CD4-positive, alpha-beta T cell (primary cell): ENCODE measurements at regions not wholly inside any gene's neighbourhood (a gene's known extent, or its start where the extent isn't known, plus 50 kb on each side); places are given as distances from the start of the nearest gene placed in this dataset.

Experiments
- ATAC-seq: fragments of 200-7000 bp; cut with Tn5 transposase; one replicate; pipeline ENCODE4 v1.10.0; 2022; ENCODE audit warnings: mild to moderate bottlenecking; ENCODE audit not compliant: poor library complexity
- CTCF ChIA-PET: fragments of 350-600 bp; sonication (Branson Sonifier 250); formaldehyde crosslinking; loops from one replicate; lab custom pipeline; 2021; ENCODE audit warnings: antibody characterized with exemption, inconsistent platforms; lab: Charles Lee
- POLR2A ChIA-PET: fragments of 350-600 bp; sonication (Branson Sonifier 250); formaldehyde crosslinking; loops from one replicate; lab custom pipeline; 2021; ENCODE audit warnings: antibody characterized with exemption, inconsistent platforms; lab: Charles Lee
- DNase-seq, 14 experiments: peaks; one replicate each; pipeline ENCODE4 v3.0.0-alpha.2; 2013 to 2020; ENCODE audit warnings: mixed read lengths in 2 of 14
- H3K27ac ChIP-seq, 2 donors: one replicate each; pipeline versions ENCODE4 v1.5.1 to v1.7.0; 2013; ENCODE audit warnings: low read length in 2 of 2, low read depth in 1 of 2, mild to moderate bottlenecking in 1 of 2
- H3K27me3 ChIP-seq, 2 experiments: 1 replicate in 1 of 2; 2 replicates in 1 of 2; pipeline versions ENCODE4 v1.6.1 to v1.7.0; 2013; ENCODE audit warnings: low read length in 2 of 2, control low read depth in 1 of 2, mild to moderate bottlenecking in 1 of 2, moderate library complexity in 1 of 2; ENCODE audit not compliant: insufficient read depth in 2 of 2, control insufficient read depth in 1 of 2
- H3K36me3 ChIP-seq: one replicate; pipeline ENCODE4 v1.6.1; 2013; ENCODE audit warnings: low read length, control low read depth; ENCODE audit not compliant: insufficient read depth
- H3K4me1 ChIP-seq: one replicate; pipeline ENCODE4 v1.6.1; 2013; ENCODE audit warnings: low read length, control low read depth; ENCODE audit not compliant: insufficient read depth
- H3K4me3 ChIP-seq: one replicate; pipeline ENCODE4 v1.5.1; 2013; ENCODE audit warnings: mild to moderate bottlenecking, low read length, moderate library complexity
- H3K9me3 ChIP-seq, 2 experiments: 1 replicate in 1 of 2; 2 replicates in 1 of 2; pipeline versions ENCODE4 v1.6.1 to v1.7.0; 2013; ENCODE audit warnings: low read length in 2 of 2, mild to moderate bottlenecking in 2 of 2, control low read depth in 1 of 2, moderate library complexity in 1 of 2; ENCODE audit not compliant: control insufficient read depth in 1 of 2, insufficient read depth in 1 of 2
- H3K27ac Mint-ChIP-seq: one replicate; pipeline ENCODE4 v1.8.0; 2020; ENCODE audit warnings: mixed read lengths
- H3K27me3 Mint-ChIP-seq: one replicate; pipeline ENCODE4 v1.8.0; 2021; ENCODE audit warnings: mixed read lengths
- H3K36me3 Mint-ChIP-seq: one replicate; pipeline ENCODE4 v1.8.0; 2021; ENCODE audit warnings: low read depth, mixed read lengths
- H3K4me1 Mint-ChIP-seq: one replicate; pipeline ENCODE4 v1.8.0; 2021; ENCODE audit warnings: low read depth, mixed read lengths
- H3K4me3 Mint-ChIP-seq: one replicate; pipeline ENCODE4 v1.8.0; 2020; ENCODE audit warnings: mild to moderate bottlenecking, mixed read lengths
- H3K9me3 Mint-ChIP-seq: one replicate; pipeline ENCODE4 v1.8.0; 2020; ENCODE audit warnings: mixed read lengths
- intact Hi-C, 2 experiments: fragments of 100-400 bp; cut with DNase I in 1 of 2; cut with micrococcal nuclease in 1 of 2; formaldehyde crosslinking; loops; one replicate each; pipeline versions ENCODE4 v1.15.1 to v1.9.0; 2023 to 2025; cut with DNase I, micrococcal nuclease
- TF ChIP-seq, protein P1 (sequence below): fragments of 200-600 bp; IDR thresholded peaks from one replicate; pipeline ENCODE4 v1.8.0; 2022; ENCODE audit warnings: antibody characterized with exemption, mild to moderate bottlenecking

DNA sequence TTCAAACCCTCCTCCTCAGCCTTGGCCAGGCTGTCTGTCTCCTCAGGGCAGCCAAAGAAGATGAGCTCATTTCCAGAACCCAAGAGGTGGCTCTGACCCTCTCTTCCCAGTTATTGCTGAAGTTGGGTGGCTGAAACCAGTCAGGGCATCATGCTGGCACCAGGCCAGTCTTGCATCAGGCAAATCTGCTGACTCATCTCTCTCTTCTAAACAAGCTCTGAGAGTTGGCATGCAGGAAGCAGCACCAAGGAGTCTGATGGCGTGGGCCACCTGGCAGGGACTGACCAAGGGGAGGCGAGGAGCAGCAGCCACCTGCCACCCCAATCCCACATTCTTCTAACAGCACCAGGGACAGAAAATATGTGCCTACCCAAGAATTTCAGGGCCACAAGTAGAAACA is 104.8 kb upstream of the ATP1A1 start:
- intact Hi-C loops, result no loop called here
- ATAC-seq (no peak), DNase-seq (peak in 9 of 14 experiments; percentile 3 to 45 (median 13))
- H3K4me1 Mint-ChIP-seq, result peaks cover 27% of the 10 kb centered on the region
- no peaks in the 10 kb centered on the region for H3K9me3 ChIP-seq
- H3K27ac Mint-ChIP-seq, result no peak overlapping the region
- no peaks in the 10 kb centered on the region for H3K27me3 Mint-ChIP-seq
- H3K4me3 Mint-ChIP-seq, result no peak overlapping the region
- ChIA-PET POLR2A (interaction anchor here (0.7 to 1.4 kb wide), 2 partner anchors 8 to 54 kb away, joined by 3 read pairs; no protein-coding TSS in a partner anchor), CTCF (no interaction called here)
- H3K9me3 Mint-ChIP-seq, result no peaks in the 10 kb centered on the region
- H3K4me1 ChIP-seq, result peaks cover 6% of the 10 kb centered on the region
- H3K27me3 ChIP-seq, result no peaks in the 10 kb centered on the region
- H3K36me3 Mint-ChIP-seq, result no peaks in the 10 kb centered on the region
- H3K4me3 ChIP-seq, result no peak overlapping the region
- no peak overlapping the region for H3K27ac ChIP-seq
- no peaks in the 10 kb centered on the region for H3K36me3 ChIP-seq
- TF ChIP-seq, protein P1, sequence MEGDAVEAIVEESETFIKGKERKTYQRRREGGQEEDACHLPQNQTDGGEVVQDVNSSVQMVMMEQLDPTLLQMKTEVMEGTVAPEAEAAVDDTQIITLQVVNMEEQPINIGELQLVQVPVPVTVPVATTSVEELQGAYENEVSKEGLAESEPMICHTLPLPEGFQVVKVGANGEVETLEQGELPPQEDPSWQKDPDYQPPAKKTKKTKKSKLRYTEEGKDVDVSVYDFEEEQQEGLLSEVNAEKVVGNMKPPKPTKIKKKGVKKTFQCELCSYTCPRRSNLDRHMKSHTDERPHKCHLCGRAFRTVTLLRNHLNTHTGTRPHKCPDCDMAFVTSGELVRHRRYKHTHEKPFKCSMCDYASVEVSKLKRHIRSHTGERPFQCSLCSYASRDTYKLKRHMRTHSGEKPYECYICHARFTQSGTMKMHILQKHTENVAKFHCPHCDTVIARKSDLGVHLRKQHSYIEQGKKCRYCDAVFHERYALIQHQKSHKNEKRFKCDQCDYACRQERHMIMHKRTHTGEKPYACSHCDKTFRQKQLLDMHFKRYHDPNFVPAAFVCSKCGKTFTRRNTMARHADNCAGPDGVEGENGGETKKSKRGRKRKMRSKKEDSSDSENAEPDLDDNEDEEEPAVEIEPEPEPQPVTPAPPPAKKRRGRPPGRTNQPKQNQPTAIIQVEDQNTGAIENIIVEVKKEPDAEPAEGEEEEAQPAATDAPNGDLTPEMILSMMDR, result no peak

GRCh38 chr1:116270316-116271057 is 102.6 kb upstream of the ATP1A1 start:
- Histone ChIP-seq H3K27ac (no peak overlapping the region), H3K36me3 (no peaks in the 10 kb centered on the region), H3K9me3 (no peaks in the 10 kb centered on the region), H3K4me3 (no peak overlapping the region), H3K27me3 (no peaks in the 10 kb centered on the region), H3K4me1 (peaks cover 6% of the 10 kb centered on the region)
- intact Hi-C loops, result loop anchor here in 1 of 2 experiments (5.0 kb wide), 1 partner anchor 37 kb away; no protein-coding TSS in a partner anchor
- no peaks in the 10 kb centered on the region for H3K9me3 Mint-ChIP-seq
- H3K27me3 Mint-ChIP-seq, result no peaks in the 10 kb centered on the region
- ATAC-seq, result no peak
- POLR2A ChIA-PET, result no interaction called here
- no peak overlapping the region for H3K4me3 Mint-ChIP-seq
- TF ChIP-seq, protein P1, result no peak
- H3K36me3 Mint-ChIP-seq, result no peaks in the 10 kb centered on the region
- CTCF ChIA-PET, result no interaction called here
- DNase-seq, result no peak
- H3K4me1 Mint-ChIP-seq, result peaks cover 26% of the 10 kb centered on the region
- H3K27ac Mint-ChIP-seq, result no peak overlapping the region

DNA sequence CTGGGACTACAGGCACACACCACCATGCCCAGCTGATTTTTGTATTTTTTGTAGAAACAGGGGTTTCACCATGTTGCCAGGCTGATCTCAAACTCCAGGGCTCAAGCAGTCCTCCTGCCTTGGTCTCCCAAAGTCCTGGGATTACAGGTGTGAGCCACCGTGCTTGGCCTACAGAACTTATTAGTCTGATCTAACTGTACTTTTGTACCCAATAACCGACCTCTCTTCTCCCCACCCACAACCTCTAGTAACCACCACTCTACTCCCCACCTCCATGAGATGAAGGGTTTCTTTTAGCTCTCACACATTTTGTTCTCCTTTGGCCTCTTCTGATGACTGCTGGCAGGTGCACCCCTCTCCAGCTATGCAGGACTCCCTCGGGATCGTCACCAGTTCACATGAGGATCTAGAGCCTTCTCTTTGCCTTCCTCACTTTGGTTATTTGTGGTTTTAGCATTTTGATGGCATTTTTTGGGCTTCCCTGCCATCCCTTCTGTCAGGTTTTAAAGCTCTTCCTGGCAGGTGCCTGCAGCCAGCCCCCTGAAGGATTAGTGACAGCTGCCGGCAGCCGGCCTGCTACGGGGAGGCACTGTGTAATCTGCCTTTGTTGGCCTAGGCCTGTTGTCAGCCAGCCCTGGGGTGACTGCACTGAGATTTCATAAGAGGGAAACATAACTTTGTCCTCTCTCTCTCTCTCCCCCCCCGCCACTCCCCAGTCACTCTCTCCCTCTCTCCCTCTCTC is 99.8 kb upstream of the ATP1A1 start:
- Histone ChIP-seq H3K4me1 (peaks cover 2% of the 10 kb centered on the region), H3K4me3 (no peak overlapping the region), H3K9me3 (no peaks in the 10 kb centered on the region), H3K36me3 (no peaks in the 10 kb centered on the region), H3K27me3 (no peaks in the 10 kb centered on the region), H3K27ac (no peak overlapping the region)
- ChIA-PET POLR2A (interaction anchor here (1.0 kb wide), 1 partner anchor 11 kb away, joined by 3 read pairs; no protein-coding TSS in a partner anchor), CTCF (no interaction called here)
- Mint-ChIP-seq H3K4me3 (no peak overlapping the region), H3K36me3 (no peaks in the 10 kb centered on the region), H3K27ac (no peak overlapping the region), H3K27me3 (no peaks in the 10 kb centered on the region), H3K4me1 (peaks cover 9% of the 10 kb centered on the region), H3K9me3 (no peaks in the 10 kb centered on the region)
- TF ChIP-seq, protein P1, result no peak
- intact Hi-C loops, result loop anchor here in 1 of 2 experiments (5.0 kb wide), 1 partner anchor 34 kb away; no protein-coding TSS in a partner anchor
- no peak for ATAC-seq
- DNase-seq, result no peak
